Activated CD8-positive, alpha-beta T cell treated with anti-CD3 and anti-CD28 coated beads for 36 hours (primary cell): ENCODE measurements at regions not wholly inside any gene's neighbourhood (a gene's known extent, or its start where the extent isn't known, plus 50 kb on each side); places are given as distances from the start of the nearest gene placed in this dataset.

ENCODE experiments used
- ATAC-seq: fragments of 200-7000 bp; cut with Tn5 transposase; one replicate; pipeline ENCODE4 v1.10.0; 2021; ENCODE audit warnings: mild to moderate bottlenecking, moderate library complexity
- CTCF ChIA-PET: fragments of 350-600 bp; sonication (Branson Sonifier 250); formaldehyde crosslinking; loops from one replicate; lab custom pipeline; 2021; ENCODE audit warnings: antibody characterized with exemption; lab: Charles Lee
- POLR2A ChIA-PET: fragments of 350-600 bp; sonication (Branson Sonifier 250); formaldehyde crosslinking; loops from one replicate; lab custom pipeline; 2021; ENCODE audit warnings: antibody characterized with exemption; lab: Charles Lee
- DNase-seq: peaks from one replicate; pipeline ENCODE4 v3.0.0-alpha.2; 2020
- H3K27ac Mint-ChIP-seq: one replicate; pipeline ENCODE4 v1.8.0; 2021; ENCODE audit warnings: mild to moderate bottlenecking, mixed read lengths
- H3K27me3 Mint-ChIP-seq: one replicate; pipeline ENCODE4 v1.8.0; 2021; ENCODE audit warnings: mixed read lengths
- H3K36me3 Mint-ChIP-seq: one replicate; pipeline ENCODE4 v1.8.0; 2021; ENCODE audit warnings: low read depth, mixed read lengths
- H3K4me1 Mint-ChIP-seq: one replicate; pipeline ENCODE4 v1.8.0; 2021; ENCODE audit warnings: low read depth, mixed read lengths
- H3K4me3 Mint-ChIP-seq: one replicate; pipeline ENCODE4 v1.8.0; 2021; ENCODE audit warnings: mild to moderate bottlenecking, moderate library complexity, mixed read lengths
- H3K9me3 Mint-ChIP-seq: one replicate; pipeline ENCODE4 v1.8.0; 2021; ENCODE audit warnings: mixed read lengths
- CTCF ChIP-seq: fragments of 200-600 bp; IDR thresholded peaks from one replicate; pipeline ENCODE4 v1.8.0; 2022; ENCODE audit warnings: antibody characterized with exemption, mild to moderate bottlenecking
- intact Hi-C: fragments of 100-400 bp; cut with micrococcal nuclease; formaldehyde crosslinking; loops from one replicate; pipeline ENCODE4 v1.10.0; 2022

- CTCF ChIA-PET = interaction anchor here (1.2 kb wide), 1 partner anchor 33 kb away, joined by 3 read pairs; no protein-coding TSS in a partner anchor
Measured at GRCh38 chr12:130009961-130010360, 106.1 kb upstream of the TMEM132D start.

GRCh38 chr12:130011611-130012385 is 108.0 kb upstream of the TMEM132D start:
- POLR2A ChIA-PET = no interaction called here
- no peak for DNase-seq
- no peaks in the 10 kb centered on the region for H3K36me3 Mint-ChIP-seq
- no peak for ATAC-seq
- H3K27me3 Mint-ChIP-seq = peaks cover 15% of the 10 kb centered on the region
- no peaks in the 10 kb centered on the region for H3K9me3 Mint-ChIP-seq
- H3K4me3 Mint-ChIP-seq = no peak overlapping the region
- no peaks in the 10 kb centered on the region for H3K4me1 Mint-ChIP-seq
- H3K27ac Mint-ChIP-seq = no peak overlapping the region
- CTCF ChIA-PET = no interaction called here
- no peak for TF ChIP-seq CTCF
- intact Hi-C loops = loop anchor here (5.0 kb wide), 1 partner anchor 819 kb away; no protein-coding TSS in a partner anchor

More at GRCh38 chr12:130009961-130010360, 106.1 kb upstream of the TMEM132D start:
- no peak for TF ChIP-seq CTCF
- no peaks in the 10 kb centered on the region for H3K4me1 Mint-ChIP-seq
- H3K36me3 Mint-ChIP-seq = no peaks in the 10 kb centered on the region
- ATAC-seq (no peak), DNase-seq (no peak)
- POLR2A ChIA-PET = interaction anchor here (0.7 kb wide), 1 partner anchor 315 kb away, joined by 4 read pairs; no protein-coding TSS in a partner anchor
- no peaks in the 10 kb centered on the region for H3K9me3 Mint-ChIP-seq
- no peak overlapping the region for H3K4me3 Mint-ChIP-seq
- intact Hi-C loops = loop anchor here (5.0 kb wide), 1 partner anchor 818 kb away; no protein-coding TSS in a partner anchor
- no peak overlapping the region for H3K27ac Mint-ChIP-seq
- H3K27me3 Mint-ChIP-seq = peaks cover 12% of the 10 kb centered on the region

GRCh38 chr12:130013771-130014484 is 110.1 kb upstream of the TMEM132D start:
- ATAC-seq (peak; percentile 82), DNase-seq (peak; percentile 76)
- H3K27me3 Mint-ChIP-seq = peaks cover 12% of the 10 kb centered on the region
- intact Hi-C loops = loop anchor here (5.0 kb wide), 1 partner anchor 822 kb away; no protein-coding TSS in a partner anchor
- peak; percentile 56 for TF ChIP-seq CTCF
- H3K27ac Mint-ChIP-seq = no peak overlapping the region
- no peak overlapping the region for H3K4me3 Mint-ChIP-seq
- CTCF ChIA-PET = interaction anchor here (0.6 to 3.2 kb wide), 14 partner anchors 9 to 1755 kb away, joined by 3 to 24 read pairs (median 4); no protein-coding TSS in a partner anchor
- H3K36me3 Mint-ChIP-seq = no peaks in the 10 kb centered on the region
- H3K4me1 Mint-ChIP-seq = no peaks in the 10 kb centered on the region
- POLR2A ChIA-PET = no interaction called here
- no peaks in the 10 kb centered on the region for H3K9me3 Mint-ChIP-seq

- TF ChIP-seq CTCF = no peak
- ChIA-PET POLR2A (no interaction called here), CTCF (interaction anchor here (0.7 to 3.2 kb wide), 13 partner anchors 8 to 1755 kb away, joined by 3 to 24 read pairs (median 4); no protein-coding TSS in a partner anchor)
- Mint-ChIP-seq H3K27me3 (peaks cover 12% of the 10 kb centered on the region), H3K36me3 (no peaks in the 10 kb centered on the region), H3K27ac (no peak overlapping the region), H3K9me3 (no peaks in the 10 kb centered on the region), H3K4me1 (no peaks in the 10 kb centered on the region), H3K4me3 (no peak overlapping the region)
- intact Hi-C loops = loop anchor here (5.0 kb wide), 1 partner anchor 822 kb away; no protein-coding TSS in a partner anchor
- ATAC-seq = no peak
- peak; percentile 3 for DNase-seq
Measured at GRCh38 chr12:130014485-130014807, 110.6 kb upstream of the TMEM132D start.
